Stimulated activated naive CD4-positive, alpha-beta T cell treated with Interleukin-2 at 50 U/mL for 16 hours (primary cell): ENCODE measurements at regions not wholly inside any gene's neighbourhood (a gene's known extent, or its start where the extent isn't known, plus 50 kb on each side); places are given as distances from the start of the nearest gene placed in this dataset.
"Not testable (repeated sequence)": the region's sequence is repeated elsewhere in the genome, so short reads cannot be mapped to it uniquely, and the experiment has no call there.

Experiments used
- DNase-seq: peaks from one replicate; lab custom pipeline; 2025; lab: John Stamatoyannopoulos, UW

GRCh38 chrX:737021-737420 lies 106.4 kb downstream of the SHOX start:
- not testable (repeated sequence) for DNase-seq

GRCh38 chrX:734362-734761 lies 103.8 kb downstream of the SHOX start:
- DNase-seq, result no peak

GRCh38 chrX:733961-734360 lies 103.4 kb downstream of the SHOX start:
- DNase-seq, result no peak

- no peak for DNase-seq
These were observed 99.2 kb downstream of the SHOX start for GRCh38 chrX:729583-730409.

- not testable (repeated sequence) for DNase-seq
These were observed 98.5 kb downstream of the SHOX start for GRCh38 chrX:729101-729500.

GRCh38 chrX:728639-729038 lies 98.0 kb downstream of the SHOX start:
- DNase-seq, result not testable (repeated sequence)

GRCh38 chrX:727738-728621 lies 97.4 kb downstream of the SHOX start:
- DNase-seq, result no peak

- no peak for DNase-seq
These were observed 95.4 kb downstream of the SHOX start for GRCh38 chrX:725971-726370.

GRCh38 chrX:724256-724655 lies 93.7 kb downstream of the SHOX start:
- DNase-seq, result no peak

- DNase-seq, result no peak
These were observed 93.2 kb downstream of the SHOX start for GRCh38 chrX:723781-724180.

GRCh38 chrX:721354-721753 lies 90.8 kb downstream of the SHOX start:
- no peak for DNase-seq

- no peak for DNase-seq
These were observed 90.2 kb downstream of the SHOX start for GRCh38 chrX:720825-721224.

- DNase-seq, result no peak
These were observed 89.7 kb downstream of the SHOX start for GRCh38 chrX:720250-720649.

GRCh38 chrX:716136-716535 lies 85.5 kb downstream of the SHOX start:
- no peak for DNase-seq

- no peak for DNase-seq
These were observed 83.5 kb downstream of the SHOX start for GRCh38 chrX:714131-714530.
